Lower lobe of right lung (tissue), 2 donors: ENCODE measurements at regions not wholly inside any gene's neighbourhood (a gene's known extent, or its start where the extent isn't known, plus 50 kb on each side); places are given as distances from the start of the nearest gene placed in this dataset.

Experiments used
- ATAC-seq, 2 donors: fragments of 200-7000 bp; cut with Tn5 transposase; one replicate each; pipeline ENCODE4 v1.9.1; 2020 to 2022; ENCODE audit warnings: mild to moderate bottlenecking in 2 of 2, moderate library complexity in 2 of 2
- DNase-seq: peaks from one replicate; pipeline ENCODE4 v3.0.0-alpha.2; 2020
- H3K27ac ChIP-seq: fragments of 200-600 bp; one replicate; pipeline ENCODE4 v1.8.0; 2022
- H3K27me3 ChIP-seq: fragments of 200-600 bp; one replicate; pipeline ENCODE4 v1.8.0; 2022; ENCODE audit warnings: low read depth
- H3K36me3 ChIP-seq: fragments of 200-600 bp; one replicate; pipeline ENCODE4 v1.8.0; 2022; ENCODE audit warnings: mild to moderate bottlenecking
- H3K4me1 ChIP-seq: fragments of 200-600 bp; one replicate; pipeline ENCODE4 v1.8.0; 2022
- H3K4me3 ChIP-seq: fragments of 200-600 bp; one replicate; pipeline ENCODE4 v1.8.0; 2022; ENCODE audit warnings: mild to moderate bottlenecking
- H3K9me3 ChIP-seq: fragments of 200-600 bp; one replicate; pipeline ENCODE4 v1.8.0; 2022
- intact Hi-C: fragments of 100-400 bp; cut with DNase I; formaldehyde crosslinking; loops from one replicate; pipeline ENCODE4 v1.11.0; 2022
- TF ChIP-seq, protein P1 (sequence below): fragments of 200-600 bp; IDR thresholded peaks from one replicate; pipeline ENCODE4 v1.8.0; 2022; ENCODE audit warnings: antibody characterized with exemption, mild to moderate bottlenecking
- donor health status: DM: no; HTN: yes; CAD: no; lungs with severe emphysema.

DNA sequence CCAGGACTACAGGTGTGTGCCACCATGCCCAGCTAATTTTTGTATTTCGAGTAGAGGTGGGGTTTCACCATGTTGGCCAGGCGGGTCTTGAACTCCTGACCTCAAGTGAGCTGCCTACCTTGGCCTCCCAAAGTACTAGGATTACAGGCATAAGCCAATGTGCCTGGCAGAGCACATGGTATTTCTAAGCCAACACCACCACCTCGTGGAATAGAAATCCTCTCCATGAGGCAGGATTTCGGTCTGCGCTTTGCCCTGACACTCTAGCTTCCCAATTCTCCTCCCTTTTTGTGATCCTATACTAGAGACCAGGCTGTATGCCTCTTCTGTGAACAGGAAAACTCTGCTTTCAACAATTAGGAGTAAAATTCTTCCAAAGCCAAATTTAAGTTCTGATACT is 372.2 kb downstream of the VGLL3 start:
- Histone ChIP-seq H3K27ac (no peak overlapping the region), H3K4me3 (no peak overlapping the region), H3K4me1 (no peaks in the 10 kb centered on the region), H3K9me3 (peaks cover 12% of the 10 kb centered on the region), H3K36me3 (no peaks in the 10 kb centered on the region), H3K27me3 (no peaks in the 10 kb centered on the region)
- ATAC-seq, result no peak
- intact Hi-C loops, result no loop called here
- TF ChIP-seq, protein P1, sequence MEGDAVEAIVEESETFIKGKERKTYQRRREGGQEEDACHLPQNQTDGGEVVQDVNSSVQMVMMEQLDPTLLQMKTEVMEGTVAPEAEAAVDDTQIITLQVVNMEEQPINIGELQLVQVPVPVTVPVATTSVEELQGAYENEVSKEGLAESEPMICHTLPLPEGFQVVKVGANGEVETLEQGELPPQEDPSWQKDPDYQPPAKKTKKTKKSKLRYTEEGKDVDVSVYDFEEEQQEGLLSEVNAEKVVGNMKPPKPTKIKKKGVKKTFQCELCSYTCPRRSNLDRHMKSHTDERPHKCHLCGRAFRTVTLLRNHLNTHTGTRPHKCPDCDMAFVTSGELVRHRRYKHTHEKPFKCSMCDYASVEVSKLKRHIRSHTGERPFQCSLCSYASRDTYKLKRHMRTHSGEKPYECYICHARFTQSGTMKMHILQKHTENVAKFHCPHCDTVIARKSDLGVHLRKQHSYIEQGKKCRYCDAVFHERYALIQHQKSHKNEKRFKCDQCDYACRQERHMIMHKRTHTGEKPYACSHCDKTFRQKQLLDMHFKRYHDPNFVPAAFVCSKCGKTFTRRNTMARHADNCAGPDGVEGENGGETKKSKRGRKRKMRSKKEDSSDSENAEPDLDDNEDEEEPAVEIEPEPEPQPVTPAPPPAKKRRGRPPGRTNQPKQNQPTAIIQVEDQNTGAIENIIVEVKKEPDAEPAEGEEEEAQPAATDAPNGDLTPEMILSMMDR, result no peak
- DNase-seq, result no peak

DNA sequence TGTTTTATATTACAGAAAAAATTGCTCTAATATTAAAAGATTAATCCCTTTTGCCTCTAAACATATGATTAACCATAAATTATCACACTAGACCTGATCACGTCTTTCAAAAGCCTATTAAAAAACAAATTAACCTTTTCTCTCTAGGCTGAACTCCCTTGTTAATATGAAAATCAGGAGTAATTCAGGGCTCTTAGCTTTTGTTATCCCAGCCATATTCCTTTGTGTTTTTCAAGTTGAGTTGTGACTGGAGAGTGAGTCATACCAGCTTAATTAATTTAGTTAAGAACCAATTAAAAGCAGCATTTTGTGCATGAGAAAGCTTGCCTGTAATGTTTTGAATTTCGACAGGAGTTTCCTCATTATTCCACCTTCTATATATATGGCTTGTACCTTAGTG is 385.8 kb downstream of the VGLL3 start:
- TF ChIP-seq, protein P1, result no peak
- no peak overlapping the region for H3K27ac ChIP-seq
- ATAC-seq (no peak), DNase-seq (no peak)
- H3K9me3 ChIP-seq, result no peaks in the 10 kb centered on the region
- H3K27me3 ChIP-seq, result no peaks in the 10 kb centered on the region
- intact Hi-C loops, result no loop called here
- no peak overlapping the region for H3K4me3 ChIP-seq
- no peaks in the 10 kb centered on the region for H3K4me1 ChIP-seq
- no peaks in the 10 kb centered on the region for H3K36me3 ChIP-seq

GRCh38 chr3:86595696-86596095 is 395.3 kb downstream of the VGLL3 start:
- H3K27ac ChIP-seq, result no peak overlapping the region
- intact Hi-C loops, result no loop called here
- no peaks in the 10 kb centered on the region for H3K36me3 ChIP-seq
- no peak overlapping the region for H3K4me3 ChIP-seq
- H3K9me3 ChIP-seq, result no peaks in the 10 kb centered on the region
- ATAC-seq, result no peak
- TF ChIP-seq, protein P1, result no peak
- DNase-seq, result no peak
- H3K27me3 ChIP-seq, result no peaks in the 10 kb centered on the region
- H3K4me1 ChIP-seq, result no peaks in the 10 kb centered on the region

- TF ChIP-seq, protein P1, result no peak
- no peaks in the 10 kb centered on the region for H3K4me1 ChIP-seq
- no peaks in the 10 kb centered on the region for H3K27me3 ChIP-seq
- H3K36me3 ChIP-seq, result no peaks in the 10 kb centered on the region
- no peak overlapping the region for H3K4me3 ChIP-seq
- intact Hi-C loops, result no loop called here
- H3K27ac ChIP-seq, result no peak overlapping the region
- DNase-seq, result no peak
- ATAC-seq, result no peak
- no peaks in the 10 kb centered on the region for H3K9me3 ChIP-seq
Measured at GRCh38 chr3:86594838-86595237, 396.1 kb downstream of the VGLL3 start.

DNA sequence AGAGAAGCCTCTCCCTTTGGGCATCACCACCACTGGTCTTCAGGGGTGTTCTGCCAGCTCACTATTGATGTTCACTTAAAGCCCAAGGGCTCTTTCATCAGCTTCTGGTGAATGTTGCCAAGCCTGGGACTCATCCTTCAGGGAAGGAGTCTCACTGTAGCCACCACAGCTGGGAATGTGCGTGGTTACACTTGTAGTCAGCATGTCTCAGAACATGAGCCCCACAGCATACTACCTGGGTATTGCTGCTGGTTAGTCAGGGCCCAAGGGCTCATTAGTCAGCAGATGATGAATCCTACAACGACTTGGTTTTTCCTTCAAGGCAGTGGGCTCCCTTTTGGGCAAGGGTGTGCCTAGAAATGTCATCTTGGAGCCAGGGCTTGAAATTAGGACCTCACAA is 412.9 kb downstream of the VGLL3 start:
- H3K27ac ChIP-seq, result no peak overlapping the region
- no peaks in the 10 kb centered on the region for H3K36me3 ChIP-seq
- no peak overlapping the region for H3K4me3 ChIP-seq
- TF ChIP-seq, protein P1, result no peak
- no peak for DNase-seq
- ATAC-seq, result no peak
- intact Hi-C loops, result no loop called here
- no peaks in the 10 kb centered on the region for H3K27me3 ChIP-seq
- H3K4me1 ChIP-seq, result no peaks in the 10 kb centered on the region
- no peaks in the 10 kb centered on the region for H3K9me3 ChIP-seq

- Histone ChIP-seq H3K4me1 (no peaks in the 10 kb centered on the region), H3K4me3 (no peak overlapping the region), H3K36me3 (no peaks in the 10 kb centered on the region), H3K9me3 (no peaks in the 10 kb centered on the region), H3K27ac (no peak overlapping the region), H3K27me3 (no peaks in the 10 kb centered on the region)
- ATAC-seq, result no peak
- no peak for DNase-seq
- intact Hi-C loops, result no loop called here
- TF ChIP-seq, protein P1, result peak; percentile 51
Measured at GRCh38 chr3:86563400-86563970, 427.5 kb downstream of the VGLL3 start.
